ENCODE measurements at regions not wholly inside any gene's neighbourhood (a gene's known extent, or its start where the extent isn't known, plus 50 kb on each side); places are given as distances from the start of the nearest gene placed in this dataset.
A peak's percentile ranks its signal among the peaks of the same experiment; 100 is the strongest.

GRCh38 chr19:21608571-21608970, 103.2 kb downstream of the ZNF429 start:
- no peak for FAIRE-seq
- Histone ChIP-seq H3K9me1 (ENCODE audit: control insufficient read depth, insufficient read depth, low read length) (no peaks in the 10 kb centered on the region), H3K4me2 (ENCODE audit: insufficient read depth, low read length) (no peak overlapping the region), H3K9me3 (replicated peaks; ENCODE audit: control insufficient read depth, insufficient read depth, low read depth, low read length) (0 out of 2 replicates have a peak, but pooled peaks cover 4% of the 10 kb centered on the region), H3K79me2 (ENCODE audit: control insufficient read depth, insufficient read depth, low read length) (no peaks in the 10 kb centered on the region), H3K27me3 (ENCODE audit: control insufficient read depth in 2 of 2, insufficient read depth in 2 of 2, low read length in 2 of 2) (no peaks in the 10 kb centered on the region), H2AFZ (ENCODE audit: low read depth, low read length) (no peak overlapping the region), H3K4me1 (replicated peaks in 1 of 2; ENCODE audit: control insufficient read depth in 2 of 2, insufficient read depth in 2 of 2, low read length in 2 of 2) (peaks cover 17 to 51% of the 10 kb centered on the region in 2 experiments), H3K36me3 (ENCODE audit: control insufficient read depth, insufficient read depth, low read length) (no peaks in the 10 kb centered on the region), H3K4me3 (no peak overlapping the region), H3K9ac (ENCODE audit: insufficient read depth in 1 of 2, low read depth in 2 of 2, low read length in 2 of 2) (no peak overlapping the region), H3K27ac (ENCODE audit: extremely low read depth, low read depth, low read length) (no peak overlapping the region), H4K20me1 (replicated peaks; ENCODE audit: control insufficient read depth, insufficient read depth, low read length) (no peaks in the 10 kb centered on the region)
- DNase-seq (ENCODE audit: extremely low read depth in 1 of 4, low spot score in 3 of 4), result no peak
- CTCF ChIA-PET (ENCODE audit: low intra/inter-chr PET ratio), result no interaction called here
- intact Hi-C loops (cut with micrococcal nuclease), result no loop called here
- in situ Hi-C loops (cut with MboI), result no loop called here
- BruUV-seq (replicated peaks), result no TSS peak
- POLR2A ChIA-PET, result interaction anchor here (0.6 kb wide), 1 partner anchor 28 kb away, joined by 3 read pairs; no protein-coding TSS in a partner anchor
- 79% methylated on average over 2 of the region's 2 CpGs for WGBS (ENCODE audit: insufficient coverage, low coverage, missing lambda C conversion rate)
- ATAC-seq, result no peak
- TF ChIP-seq MCM7 (IDR thresholded peaks at IDR 0.05) (no peak), DMBX1 (CRISPR knock-in tag; IDR thresholded peaks at IDR 0.05; ENCODE audit: borderline replicate concordance) (0 out of 2 replicates have a peak, but pooled peaks have one; percentile 25), ADNP (tag; IDR thresholded peaks at IDR 0.05) (no peak), ZNF592 (IDR thresholded peaks at IDR 0.05) (no peak), RREB1 (CRISPR knock-in tag; IDR thresholded peaks at IDR 0.05) (no peak), ZNF766 (CRISPR knock-in tag; conservative IDR thresholded peaks at IDR 0.05) (0 out of 2 replicates have a peak, but pooled peaks have one; percentile 9), CXXC5 (CRISPR knock-in tag; IDR thresholded peaks at IDR 0.05) (0 out of 2 replicates have a peak, but pooled peaks have one; percentile 8), JUND (IDR thresholded peaks at IDR 0.05; ENCODE audit: borderline replicate concordance, low read depth, low read length) (no peak), JUND (tag; IDR thresholded peaks at IDR 0.05; ENCODE audit: borderline replicate concordance, low read depth, low read length) (no peak)

Data from K562 (cell line).